Heart left ventricle (tissue), 16 donors: ENCODE measurements at regions not wholly inside any gene's neighbourhood (a gene's known extent, or its start where the extent isn't known, plus 50 kb on each side); places are given as distances from the start of the nearest gene placed in this dataset.
A peak's percentile ranks its signal among the peaks of the same experiment; 100 is the strongest.

Experiments used
- ATAC-seq, 4 donors: fragments of 200-7000 bp; cut with Tn5 transposase; one replicate each; pipeline ENCODE4 v1.9.1; 2020 to 2022; ENCODE audit warnings: moderate library complexity in 4 of 4, mild to moderate bottlenecking in 3 of 4, moderate number of reproducible peaks in 1 of 4
- DNase-seq, 5 donors: peaks; one replicate each; pipeline ENCODE4 v3.0.0-alpha.2; 2020
- H3K27ac ChIP-seq, 12 donors: fragments of 200-600 bp; sonication (generic) in 4 of 12; one replicate each; pipeline versions ENCODE4 v1.5.0 to v1.8.0; 2016 to 2022; ENCODE audit warnings: mild to moderate bottlenecking in 2 of 12
- H3K27me3 ChIP-seq, 9 donors: fragments of 200-600 bp; sonication (generic) in 2 of 9; one replicate each; pipeline versions ENCODE4 v1.5.1 to v1.8.0; 2016 to 2022; ENCODE audit warnings: mild to moderate bottlenecking in 3 of 9
- H3K36me3 ChIP-seq, 9 donors: fragments of 200-600 bp; sonication (generic) in 2 of 9; one replicate each; pipeline versions ENCODE4 v1.5.0 to v1.8.0; 2018 to 2022; ENCODE audit warnings: mild to moderate bottlenecking in 2 of 9
- H3K4me1 ChIP-seq, 12 donors: fragments of 200-600 bp; sonication (generic) in 4 of 12; one replicate each; pipeline versions ENCODE4 v1.5.0 to v1.8.0; 2016 to 2022; ENCODE audit warnings: mild to moderate bottlenecking in 3 of 12
- H3K4me3 ChIP-seq, 12 donors: fragments of 200-600 bp; sonication (generic) in 4 of 12; one replicate each; pipeline versions ENCODE4 v1.5.0 to v1.8.0; 2017 to 2022; ENCODE audit warnings: mild to moderate bottlenecking in 9 of 12, moderate library complexity in 4 of 12
- H3K9me3 ChIP-seq, 12 donors: fragments of 200-600 bp; sonication (generic) in 4 of 12; one replicate each; pipeline versions ENCODE4 v1.5.0 to v1.8.0; 2016 to 2022; ENCODE audit warnings: mild to moderate bottlenecking in 1 of 12
- POLR2A ChIP-seq, 2 donors: fragments of 450-650 bp; IDR thresholded peaks; one replicate each; pipeline ENCODE4 v1.6.1; 2017; ENCODE audit warnings: antibody characterized with exemption in 2 of 2, mild to moderate bottlenecking in 2 of 2, moderate library complexity in 2 of 2
- WGBS, 4 donors: extraction: QIAGEN DNeasy Blood & Tissue Kit in 2 of 4; methylation state at CpG; one replicate each; pipeline versions ENCODE4 v1.1.5 to v1.1.7; 2013 to 2018; 5-methylcytosine and 5-hydroxymethylcytosine counted together
- intact Hi-C, 10 donors: fragments of 100-400 bp; cut with DNase I; formaldehyde crosslinking; loops; one replicate each; pipeline versions ENCODE4 v1.11.1 to v1.14.2; 2022
- TF ChIP-seq, protein P1 (sequence below), 12 donors: fragments of 200-600 bp; sonication (generic) in 4 of 12; IDR thresholded peaks; one replicate each; pipeline versions ENCODE4 v1.5.0 to v1.8.0; 2018 to 2022; ENCODE audit warnings: antibody characterized with exemption in 12 of 12, mild to moderate bottlenecking in 5 of 12
- donor health status: ischemic (EF 13 %, LVEDD 7.1; RV severe dilation, severe dysfunction).
- donor health status: healthy with polysubstance abuse.
- donor health status: DM: no; HTN: yes; CAD: no.
- donor health status: DM: no; HTN: no; CAD: no.
- donor health status: ischemic (EF 25% LVEDD 6.9; RV normal size, moderate dysfunction).
- donor health status: ischemic (EF 25% LVEDD 5.7; RV mildly dilated, moderate dysfunction).
- donor health status: healthy.
- donor health status: DM: yes; HTN: yes; CAD: no.
- donor health status: ischemic (EF 35%, LVEDD 5.7; RV mildly dilated, moderate dysfunction).
- donor health status: nonischemic (EF 11% LVEDD 7.7; RV severe dilation, severe dysfunction).
- donor health status: DM: yes; HTN: yes; CAD: no.
- donor health status: PGD.
- donor health status: ischemic (EF 29% LVEDD 5.4; RV normal size, mild dysfunction).
- donor health status: nonischemic (EF 23%, LVEDD 6.1; RV moderate dilation, normal function).

DNA sequence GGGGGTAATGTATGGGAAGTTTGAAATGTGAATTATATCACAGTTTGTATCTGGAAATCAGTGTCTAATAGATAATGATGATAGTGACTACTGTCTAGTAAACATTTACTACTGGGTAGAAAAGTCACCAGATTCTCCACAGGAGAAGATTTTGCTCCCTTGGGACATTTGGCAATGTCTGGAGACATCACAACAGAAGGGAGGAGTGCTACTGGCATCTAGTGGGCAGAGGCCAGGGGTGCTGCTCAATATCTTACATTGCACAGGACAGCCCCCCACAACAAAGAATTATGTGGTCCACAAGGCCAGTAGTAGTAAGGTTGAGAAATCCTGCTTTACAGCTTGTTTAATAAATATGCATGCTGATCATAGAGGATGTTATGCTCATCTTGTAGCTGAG, 92.3 kb upstream of the PRPS1L1 start:
- intact Hi-C loops = loop anchor here in 2 of 10 donors (10.0 kb wide), 3 partner anchors 135 to 345 kb away; no protein-coding TSS in a partner anchor
- peak in 3 of 4 donors; percentile 71 to 76 (median 72) for ATAC-seq

DNA sequence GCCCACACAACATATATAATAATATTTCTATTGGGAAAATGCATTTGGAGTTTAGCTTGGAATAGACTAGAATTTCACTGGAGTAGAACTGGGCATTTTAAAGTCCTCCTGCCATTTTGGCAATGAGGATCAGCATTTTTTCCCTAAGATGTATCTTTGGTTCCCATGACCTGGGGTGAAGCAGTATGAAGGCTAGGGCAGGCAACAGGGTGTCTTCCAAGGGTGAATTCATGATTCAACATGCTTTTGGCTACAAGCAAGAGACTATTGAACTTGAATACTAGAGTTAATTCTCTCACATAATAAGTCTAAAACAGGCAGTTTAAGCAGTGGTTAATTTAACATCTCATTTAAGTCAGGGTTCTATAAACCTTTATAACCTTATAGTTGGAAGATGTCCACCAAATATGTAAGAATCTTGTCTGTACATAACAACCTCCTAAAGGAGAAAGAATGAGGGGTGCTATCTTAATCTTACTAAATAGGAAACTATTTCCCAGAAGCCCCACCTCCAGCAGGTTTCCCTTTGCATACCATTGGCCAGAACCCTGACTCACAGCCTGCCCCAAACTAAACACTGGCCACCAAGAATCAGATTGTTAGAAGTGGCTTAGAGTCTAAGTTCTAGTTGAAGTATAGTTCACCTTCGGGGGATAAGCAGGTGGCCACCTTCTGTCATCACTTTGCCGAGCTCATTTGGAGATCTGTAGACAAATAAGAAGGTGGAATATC, 96.0 kb upstream of the PRPS1L1 start:
- Histone ChIP-seq H3K4me1 (peaks cover 0 to 17% (median 0%) of the 10 kb centered on the region in 12 donors), H3K4me3 (no peak overlapping the region), H3K9me3 (no peaks in the 10 kb centered on the region), H3K36me3 (no peaks in the 10 kb centered on the region), H3K27me3 (no peaks in the 10 kb centered on the region), H3K27ac (no peak overlapping the region)
- TF ChIP-seq POLR2A (IDR thresholded peaks at IDR 0.05) = no peak
- TF ChIP-seq, protein P1, sequence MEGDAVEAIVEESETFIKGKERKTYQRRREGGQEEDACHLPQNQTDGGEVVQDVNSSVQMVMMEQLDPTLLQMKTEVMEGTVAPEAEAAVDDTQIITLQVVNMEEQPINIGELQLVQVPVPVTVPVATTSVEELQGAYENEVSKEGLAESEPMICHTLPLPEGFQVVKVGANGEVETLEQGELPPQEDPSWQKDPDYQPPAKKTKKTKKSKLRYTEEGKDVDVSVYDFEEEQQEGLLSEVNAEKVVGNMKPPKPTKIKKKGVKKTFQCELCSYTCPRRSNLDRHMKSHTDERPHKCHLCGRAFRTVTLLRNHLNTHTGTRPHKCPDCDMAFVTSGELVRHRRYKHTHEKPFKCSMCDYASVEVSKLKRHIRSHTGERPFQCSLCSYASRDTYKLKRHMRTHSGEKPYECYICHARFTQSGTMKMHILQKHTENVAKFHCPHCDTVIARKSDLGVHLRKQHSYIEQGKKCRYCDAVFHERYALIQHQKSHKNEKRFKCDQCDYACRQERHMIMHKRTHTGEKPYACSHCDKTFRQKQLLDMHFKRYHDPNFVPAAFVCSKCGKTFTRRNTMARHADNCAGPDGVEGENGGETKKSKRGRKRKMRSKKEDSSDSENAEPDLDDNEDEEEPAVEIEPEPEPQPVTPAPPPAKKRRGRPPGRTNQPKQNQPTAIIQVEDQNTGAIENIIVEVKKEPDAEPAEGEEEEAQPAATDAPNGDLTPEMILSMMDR (IDR thresholded peaks at IDR 0.05) = no peak
- WGBS, 4 donors = 73 to 86% (median 78%) methylated on average over 2 of the region's 2 CpGs
- no peak for DNase-seq
- ATAC-seq = no peak
- intact Hi-C loops = no loop called here

More for the DNA sequence above, 92.3 kb upstream of the PRPS1L1 start:
- no peaks in the 10 kb centered on the region for H3K9me3 ChIP-seq
- H3K27ac ChIP-seq = no peak overlapping the region
- peaks cover 0 to 6% (median 0%) of the 10 kb centered on the region in 12 donors for H3K4me1 ChIP-seq
- no peak for TF ChIP-seq POLR2A (IDR thresholded peaks at IDR 0.05)
- TF ChIP-seq, protein P1 (IDR thresholded peaks at IDR 0.05) = peak in 10 of 12 donors; percentile 6 to 44 (median 27)
- peak in 1 of 5 donors; percentile 25 for DNase-seq
- H3K27me3 ChIP-seq = no peaks in the 10 kb centered on the region
- H3K4me3 ChIP-seq = no peak overlapping the region
- H3K36me3 ChIP-seq = no peaks in the 10 kb centered on the region

DNA sequence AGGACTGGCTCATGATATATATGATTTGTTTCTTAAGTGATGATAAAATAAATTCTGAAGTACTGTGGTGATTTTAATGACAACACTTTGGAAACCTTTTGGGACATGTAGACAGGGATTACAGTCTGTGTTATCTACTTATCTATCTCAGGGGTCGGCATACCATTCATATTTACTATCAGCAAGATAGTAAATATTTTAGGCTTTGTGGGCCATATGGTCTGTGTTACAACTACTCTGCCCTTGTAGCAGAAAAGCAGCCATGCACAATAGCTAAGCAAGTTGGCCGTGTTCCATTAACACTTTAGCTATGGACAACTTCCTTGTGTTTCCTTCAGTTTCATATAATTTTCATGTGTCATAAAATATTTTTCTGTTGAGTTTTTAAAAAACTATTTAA, 97.8 kb upstream of the PRPS1L1 start:
- TF ChIP-seq, protein P1 (IDR thresholded peaks at IDR 0.05) = no peak
- no peak for TF ChIP-seq POLR2A (IDR thresholded peaks at IDR 0.05)
- intact Hi-C loops = no loop called here
- WGBS, 4 donors = 29 to 38% (median 34%) methylated on average over 2 of the region's 2 CpGs

DNA sequence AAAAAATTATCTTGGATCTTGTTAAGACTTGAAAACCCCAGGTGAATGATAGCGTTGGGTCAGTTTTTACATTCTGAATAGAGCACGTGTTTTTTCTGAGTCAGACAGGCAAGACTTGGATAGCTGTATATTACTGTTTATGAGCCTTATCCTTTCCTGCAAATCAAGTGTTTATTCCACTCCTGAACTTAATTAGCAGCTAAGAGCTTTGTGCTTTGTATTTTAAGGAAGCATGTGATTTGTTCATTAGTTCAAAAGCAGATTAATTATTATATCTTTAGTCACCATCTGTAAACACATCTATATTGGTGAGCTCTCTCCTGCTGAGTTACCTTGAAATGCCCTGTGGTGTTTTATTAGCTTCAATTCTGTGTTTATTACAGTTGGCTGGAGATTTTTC, 98.6 kb upstream of the PRPS1L1 start:
- 32 to 52% (median 46%) methylated on average over 2 of the region's 2 CpGs for WGBS, 4 donors
- Histone ChIP-seq H3K27ac (no peak overlapping the region), H3K4me1 (peaks cover 0 to 18% (median 0%) of the 10 kb centered on the region in 12 donors), H3K36me3 (no peaks in the 10 kb centered on the region), H3K9me3 (no peaks in the 10 kb centered on the region), H3K4me3 (no peak overlapping the region), H3K27me3 (no peaks in the 10 kb centered on the region)
- intact Hi-C loops = no loop called here
- DNase-seq (no peak), ATAC-seq (no peak)
- TF ChIP-seq, protein P1 (IDR thresholded peaks at IDR 0.05) = no peak

More for the DNA sequence above, 97.8 kb upstream of the PRPS1L1 start:
- Histone ChIP-seq H3K9me3 (no peaks in the 10 kb centered on the region), H3K27me3 (no peaks in the 10 kb centered on the region), H3K4me1 (peaks cover 0 to 18% (median 0%) of the 10 kb centered on the region in 12 donors), H3K36me3 (no peaks in the 10 kb centered on the region), H3K4me3 (no peak overlapping the region), H3K27ac (no peak overlapping the region)
- ATAC-seq (peak in 1 of 4 donors; percentile 31), DNase-seq (no peak)
